Cardiac fibroblast (primary cell): ENCODE measurements at regions not wholly inside any gene's neighbourhood (a gene's known extent, or its start where the extent isn't known, plus 50 kb on each side); places are given as distances from the start of the nearest gene placed in this dataset.
"Not testable (repeated sequence)": the region's sequence is repeated elsewhere in the genome, so short reads cannot be mapped to it uniquely, and the experiment has no call there.

Experiments used
- DNase-seq, 2 donors: peaks; one replicate each; pipeline versions ENCODE4 v3.0.0 to v3.0.0-alpha.2; 2010; ENCODE audit warnings: low read depth in 2 of 2
- H3K4me3 ChIP-seq, 2 donors: replicated peaks in 1 of 2; 1 replicate in 1 of 2; 2 replicates in 1 of 2; pipeline ENCODE4 v1.5.1; 2011; ENCODE audit warnings: low read depth in 2 of 2, low read length in 2 of 2, mild to moderate bottlenecking in 2 of 2, moderate library complexity in 1 of 2
- CTCF ChIP-seq: IDR thresholded peaks from one replicate; pipeline ENCODE4 v1.5.1; 2011; ENCODE audit warnings: low read depth, mild to moderate bottlenecking, low read length, inconsistent platforms

GRCh38 chr3:180764481-180764880, 85.2 kb upstream of the CCDC39 start:
- H3K4me3 ChIP-seq = no peak overlapping the region
- TF ChIP-seq CTCF = no peak
- no peak for DNase-seq

- H3K4me3 ChIP-seq = no peak overlapping the region
- TF ChIP-seq CTCF = no peak
Measured at GRCh38 chr3:180770639-180771038, 91.3 kb upstream of the CCDC39 start.

GRCh38 chr3:180776433-180776832, 97.1 kb upstream of the CCDC39 start:
- TF ChIP-seq CTCF = no peak
- no peak for DNase-seq
- H3K4me3 ChIP-seq = no peak overlapping the region

More at GRCh38 chr3:180770639-180771038, 91.3 kb upstream of the CCDC39 start:
- no peak for DNase-seq

DNA sequence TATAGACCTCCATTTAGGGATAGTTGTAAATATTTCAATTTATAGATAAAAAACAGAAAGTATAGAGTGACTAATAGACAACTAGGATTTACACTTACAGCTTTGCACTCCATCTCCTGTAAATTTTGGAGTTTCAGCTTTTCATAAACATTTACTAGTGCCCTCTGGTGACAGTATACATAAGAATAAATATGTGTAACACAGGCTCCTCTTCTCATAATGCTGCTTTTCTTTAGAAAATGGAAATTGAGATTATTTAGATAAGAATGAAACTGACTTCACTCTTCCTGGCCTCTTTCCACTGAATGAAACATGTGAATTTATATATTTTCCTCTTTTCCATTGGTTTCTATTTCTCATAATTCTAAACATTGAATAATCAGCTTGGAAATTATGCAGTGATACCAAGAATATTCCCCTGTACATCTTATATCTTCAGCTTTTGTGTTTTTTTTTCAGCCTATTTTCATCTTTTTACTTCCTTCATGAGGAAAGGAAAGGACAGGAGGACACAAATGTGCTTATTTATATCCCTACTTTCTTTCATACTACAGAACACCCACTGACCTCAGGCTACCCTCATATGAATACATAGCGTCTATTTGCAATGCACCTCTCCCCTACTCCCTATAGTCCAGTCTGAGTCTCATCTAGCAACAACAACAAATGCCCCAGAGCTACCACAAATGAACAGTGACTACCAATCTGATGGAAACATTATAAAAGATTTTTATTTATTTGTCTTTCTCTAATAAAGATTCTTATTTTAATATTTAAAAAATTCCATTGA, 103.1 kb upstream of the CCDC39 start:
- no peak overlapping the region for H3K4me3 ChIP-seq
- DNase-seq = no peak
- TF ChIP-seq CTCF = no peak

DNA sequence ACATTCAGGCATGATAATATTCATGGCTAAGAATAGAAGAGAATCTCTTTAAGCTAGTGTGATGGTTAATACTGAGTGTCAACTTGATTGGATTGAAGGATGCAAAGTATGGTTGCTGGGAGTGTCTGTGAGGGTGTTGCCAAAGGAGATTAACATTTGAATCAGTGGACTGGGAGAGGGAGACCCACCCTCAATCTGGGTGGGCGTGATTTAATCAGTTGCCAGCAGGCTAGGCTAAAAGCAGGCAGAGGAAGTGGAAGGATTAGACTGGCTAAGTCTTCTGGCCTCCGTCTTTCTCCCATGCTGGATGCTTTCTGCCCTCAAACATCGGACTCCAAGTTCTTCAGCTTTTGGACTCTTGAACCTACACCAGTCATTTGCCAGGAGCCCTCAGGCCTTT, 106.9 kb upstream of the CCDC39 start:
- not testable (repeated sequence) for H3K4me3 ChIP-seq, DNase-seq

GRCh38 chr3:180789774-180790173, 110.5 kb upstream of the CCDC39 start:
- TF ChIP-seq CTCF = no peak
- DNase-seq = no peak
- H3K4me3 ChIP-seq = no peak overlapping the region

DNA sequence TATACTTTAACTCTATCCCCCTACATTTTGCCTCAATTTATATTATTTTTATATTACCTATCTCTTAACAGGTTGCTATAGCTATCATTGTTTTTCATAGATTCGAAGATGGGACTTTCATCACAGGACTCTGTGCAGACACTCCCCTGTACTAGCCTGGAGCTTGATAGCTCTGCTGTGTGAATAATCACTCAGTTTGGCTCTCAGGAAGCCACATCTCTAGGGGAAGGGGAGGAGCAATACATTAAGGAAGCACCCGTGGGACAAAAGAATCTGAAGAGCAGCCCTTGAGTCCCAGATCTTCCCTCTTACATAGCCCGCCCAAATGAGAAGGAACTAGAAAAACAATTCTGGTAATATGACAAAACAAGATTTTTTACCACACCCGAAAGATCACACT, 114.3 kb upstream of the FXR1 start:
- TF ChIP-seq CTCF = no peak
- no peak for DNase-seq
- no peak overlapping the region for H3K4me3 ChIP-seq
